DND-41 (cell line): ENCODE measurements at regions not wholly inside any gene's neighbourhood (a gene's known extent, or its start where the extent isn't known, plus 50 kb on each side); places are given as distances from the start of the nearest gene placed in this dataset.

Experiments
- EZH2 ChIP-seq: IDR thresholded peaks from 3 replicates; pipeline ENCODE4 v1.6.1; 2012; ENCODE audit warnings: borderline replicate concordance, low read depth, mild to moderate bottlenecking, moderate library complexity, low read length, inconsistent platforms; ENCODE audit not compliant: severe bottlenecking
- TF ChIP-seq, protein P1 (sequence below): IDR thresholded peaks from 2 replicates; pipeline ENCODE4 v1.5.1; 2012; ENCODE audit warnings: borderline replicate concordance, low read length, moderate library complexity, mild to moderate bottlenecking; ENCODE audit not compliant: poor library complexity, severe bottlenecking; ENCODE audit errors: extremely low read depth

DNA sequence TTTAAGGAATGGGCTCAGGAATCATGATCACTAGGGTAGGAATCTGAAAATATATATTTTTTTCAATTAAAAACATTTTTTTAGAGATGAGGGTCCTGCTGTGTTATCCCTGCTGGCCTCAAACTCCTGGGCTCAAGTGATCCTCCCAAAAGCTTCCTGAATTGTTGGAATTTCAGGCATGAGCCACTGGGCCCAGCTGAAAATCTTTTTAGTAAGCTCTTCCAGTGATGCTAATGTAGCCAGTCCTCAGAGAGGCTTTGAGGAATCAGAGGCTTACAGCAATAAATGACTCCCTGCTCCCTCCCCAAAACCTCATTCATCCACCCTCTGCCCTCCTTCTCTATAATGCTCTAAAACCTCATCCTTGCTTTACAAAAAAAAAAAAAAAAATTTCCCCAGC is 129.5 kb downstream of the ZIC3 start:
- TF ChIP-seq, protein P1, sequence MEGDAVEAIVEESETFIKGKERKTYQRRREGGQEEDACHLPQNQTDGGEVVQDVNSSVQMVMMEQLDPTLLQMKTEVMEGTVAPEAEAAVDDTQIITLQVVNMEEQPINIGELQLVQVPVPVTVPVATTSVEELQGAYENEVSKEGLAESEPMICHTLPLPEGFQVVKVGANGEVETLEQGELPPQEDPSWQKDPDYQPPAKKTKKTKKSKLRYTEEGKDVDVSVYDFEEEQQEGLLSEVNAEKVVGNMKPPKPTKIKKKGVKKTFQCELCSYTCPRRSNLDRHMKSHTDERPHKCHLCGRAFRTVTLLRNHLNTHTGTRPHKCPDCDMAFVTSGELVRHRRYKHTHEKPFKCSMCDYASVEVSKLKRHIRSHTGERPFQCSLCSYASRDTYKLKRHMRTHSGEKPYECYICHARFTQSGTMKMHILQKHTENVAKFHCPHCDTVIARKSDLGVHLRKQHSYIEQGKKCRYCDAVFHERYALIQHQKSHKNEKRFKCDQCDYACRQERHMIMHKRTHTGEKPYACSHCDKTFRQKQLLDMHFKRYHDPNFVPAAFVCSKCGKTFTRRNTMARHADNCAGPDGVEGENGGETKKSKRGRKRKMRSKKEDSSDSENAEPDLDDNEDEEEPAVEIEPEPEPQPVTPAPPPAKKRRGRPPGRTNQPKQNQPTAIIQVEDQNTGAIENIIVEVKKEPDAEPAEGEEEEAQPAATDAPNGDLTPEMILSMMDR: no peak
- TF ChIP-seq EZH2: no peak
